HEK293T (cell line): ENCODE measurements at regions not wholly inside any gene's neighbourhood (a gene's known extent, or its start where the extent isn't known, plus 50 kb on each side); places are given as distances from the start of the nearest gene placed in this dataset.

ENCODE experiments used
- ELF4 ChIP-seq: fragments of 450-650 bp; IDR thresholded peaks from 2 replicates; pipeline ENCODE4 v1.6.1; 2017; ENCODE audit warnings: antibody characterized with exemption
- FOXM1 ChIP-seq: fragments of 450-650 bp; IDR thresholded peaks from 2 replicates; pipeline ENCODE4 v1.6.1; 2017; ENCODE audit warnings: mild to moderate bottlenecking, borderline replicate concordance
- L3MBTL2 ChIP-seq: fragments of 450-650 bp; conservative IDR thresholded peaks from 2 replicates; pipeline ENCODE4 v1.6.1; 2016; ENCODE audit warnings: mild to moderate bottlenecking
- LEF1 ChIP-seq: fragments of 450-650 bp; IDR thresholded peaks from 2 replicates; pipeline ENCODE4 v1.6.1; 2017; ENCODE audit warnings: mild to moderate bottlenecking, borderline replicate concordance
- SUZ12 ChIP-seq: fragments of 450-650 bp; IDR thresholded peaks from 2 replicates; pipeline ENCODE4 v1.6.1; 2016; ENCODE audit warnings: mild to moderate bottlenecking
- ZNF384 ChIP-seq: fragments of 450-650 bp; IDR thresholded peaks from 2 replicates; pipeline ENCODE4 v1.6.1; 2016

DNA sequence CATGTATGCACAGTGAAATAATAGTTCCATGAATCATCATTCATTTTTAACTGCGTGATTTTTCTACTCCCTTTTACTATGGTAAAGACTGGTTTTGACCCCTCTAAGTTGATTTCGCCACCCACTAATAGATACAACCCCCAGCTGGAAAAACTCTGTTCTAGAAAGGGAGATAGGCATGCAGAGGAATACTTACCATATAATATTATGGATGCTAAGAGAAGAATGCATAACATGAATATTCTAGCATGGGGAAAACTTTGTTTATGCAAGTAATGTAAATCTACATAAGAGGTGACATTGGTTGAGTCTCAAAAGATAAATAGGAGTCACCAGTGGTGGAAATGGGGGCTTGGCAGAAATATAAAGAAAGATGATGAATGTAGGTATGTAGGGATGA, 97.3 kb upstream of the MBL2 start:
- no peak for TF ChIP-seq ELF4
- no peak for TF ChIP-seq ZNF384
- no peak for TF ChIP-seq LEF1
- TF ChIP-seq FOXM1, result no peak
- TF ChIP-seq SUZ12, result no peak
- TF ChIP-seq L3MBTL2, result no peak
